Mesenteric fat pad (tissue), 1 donor: ENCODE measurements at regions not wholly inside any gene's neighbourhood (a gene's known extent, or its start where the extent isn't known, plus 50 kb on each side); places are given as distances from the start of the nearest gene placed in this dataset.
"Not testable (repeated sequence)": the region's sequence is repeated elsewhere in the genome, so short reads cannot be mapped to it uniquely, and the experiment has no call there.

Source experiments
- DNase-seq: peaks from one replicate; pipeline ENCODE4 v3.0.0-alpha.2; 2020; ENCODE audit warnings: low spot score
- donor health status: DM: yes; HTN: yes; CAD: no.

- no peak for DNase-seq
Observed at GRCh38 chr2:7145707-7146106, 228.5 kb downstream of the RNF144A start.

GRCh38 chr2:7146151-7146550 is 228.9 kb downstream of the RNF144A start:
- no peak for DNase-seq

GRCh38 chr2:7154656-7155055 is 237.4 kb downstream of the RNF144A start:
- DNase-seq, result no peak

- no peak for DNase-seq
Observed at GRCh38 chr2:7161501-7161900, 244.3 kb downstream of the RNF144A start.

- no peak for DNase-seq
Observed at GRCh38 chr2:7165736-7166135, 248.5 kb downstream of the RNF144A start.

- DNase-seq, result no peak
Observed at GRCh38 chr2:7167801-7168411, 250.7 kb downstream of the RNF144A start.

GRCh38 chr2:7169593-7169992 is 252.4 kb downstream of the RNF144A start:
- no peak for DNase-seq

GRCh38 chr2:7178996-7179395 is 261.8 kb downstream of the RNF144A start:
- DNase-seq, result not testable (repeated sequence)

- no peak for DNase-seq
Observed at GRCh38 chr2:7180638-7181370, 263.6 kb downstream of the RNF144A start.

GRCh38 chr2:7182525-7182924 is 265.3 kb downstream of the RNF144A start:
- DNase-seq, result no peak

GRCh38 chr2:7189106-7189505 is 271.9 kb downstream of the RNF144A start:
- no peak for DNase-seq

GRCh38 chr2:7190587-7191324 is 273.5 kb downstream of the RNF144A start:
- no peak for DNase-seq

- no peak for DNase-seq
Observed at GRCh38 chr2:7191932-7192331, 274.7 kb downstream of the RNF144A start.

GRCh38 chr2:7193457-7193856 is 276.2 kb downstream of the RNF144A start:
- no peak for DNase-seq

GRCh38 chr2:7194950-7195349 is 277.7 kb downstream of the RNF144A start:
- DNase-seq, result no peak

GRCh38 chr2:7196883-7197282 is 279.7 kb downstream of the RNF144A start:
- no peak for DNase-seq

- DNase-seq, result no peak
Observed at GRCh38 chr2:7201851-7202250, 284.6 kb downstream of the RNF144A start.

GRCh38 chr2:7203056-7203467 is 285.9 kb downstream of the RNF144A start:
- no peak for DNase-seq

- DNase-seq, result no peak
Observed at GRCh38 chr2:7205151-7205830, 288.1 kb downstream of the RNF144A start.

- no peak for DNase-seq
Observed at GRCh38 chr2:7206111-7206810, 289.0 kb downstream of the RNF144A start.

- DNase-seq, result no peak
Observed at GRCh38 chr2:7207631-7208030, 290.4 kb downstream of the RNF144A start.
